HuH-7 (cell line): ENCODE measurements at regions not wholly inside any gene's neighbourhood (a gene's known extent, or its start where the extent isn't known, plus 50 kb on each side); places are given as distances from the start of the nearest gene placed in this dataset.

Source experiments
- DNase-seq: peaks from one replicate; pipeline ENCODE4 v3.0.0; 2011; ENCODE audit warnings: low spot score

DNA sequence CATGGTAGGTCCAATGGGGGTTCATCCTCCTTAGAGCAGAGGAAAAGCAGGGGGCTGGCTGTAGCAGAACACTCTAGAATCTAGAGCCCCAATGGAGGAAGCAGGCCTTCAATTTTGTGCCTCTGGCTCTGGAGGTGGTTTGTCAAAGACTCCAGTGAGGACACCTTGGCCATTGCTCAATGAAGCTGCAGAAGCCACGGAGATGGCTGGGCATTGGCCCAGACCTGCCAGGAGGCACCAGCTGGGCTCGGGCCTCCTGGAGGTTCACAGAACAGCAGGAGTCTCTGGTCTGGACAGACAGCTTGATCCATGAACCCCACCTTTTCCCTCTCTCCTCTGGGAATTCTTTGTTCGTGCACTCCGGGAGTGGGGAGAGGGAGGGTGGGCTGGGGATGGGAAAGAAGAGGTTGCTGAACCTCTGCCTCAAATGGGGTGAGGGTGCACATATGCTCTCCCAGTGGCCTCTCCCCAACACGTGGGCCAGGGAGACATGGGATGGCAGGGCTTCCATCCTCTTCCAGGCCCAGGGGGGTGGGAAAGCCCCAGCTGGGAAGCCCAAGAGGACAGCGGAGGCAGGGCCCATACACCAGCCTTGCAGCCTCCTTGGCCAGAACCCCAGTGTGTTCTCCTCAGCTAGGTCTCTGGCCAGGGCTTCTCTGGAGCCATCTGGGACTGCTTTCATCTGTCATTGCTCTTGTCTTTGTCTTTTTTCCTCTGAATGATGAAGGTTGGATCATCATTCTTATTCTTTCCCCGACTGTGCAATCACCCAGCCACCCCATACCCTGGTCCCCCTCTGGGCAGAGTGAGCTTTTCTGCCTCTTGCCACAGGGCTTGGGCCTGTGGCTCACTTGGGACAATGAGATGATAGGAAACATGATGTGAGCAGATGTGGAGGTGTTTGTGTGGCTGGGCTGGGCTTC lies 1019.4 kb downstream of the BRD1 start:
- DNase-seq = no peak

DNA sequence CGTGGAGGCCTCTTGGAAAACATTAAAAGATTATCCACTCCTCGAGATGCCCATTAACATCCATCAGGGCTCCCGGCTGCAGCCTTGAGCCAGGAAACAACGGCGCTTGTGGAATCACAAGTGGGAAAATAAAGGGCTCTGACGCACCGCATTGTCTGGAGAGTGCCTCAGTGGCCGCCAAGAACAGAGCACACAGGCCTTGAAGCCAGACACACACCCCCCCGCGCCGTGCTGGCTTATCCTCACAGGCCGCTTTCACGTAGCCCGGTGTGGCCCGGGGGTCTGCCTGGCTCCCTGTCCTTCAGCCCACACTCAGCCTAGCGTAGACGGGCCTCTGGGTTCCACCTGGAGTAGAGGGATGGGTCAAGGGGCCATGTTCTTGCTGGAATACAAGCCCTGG lies 1020.5 kb downstream of the BRD1 start:
- DNase-seq = no peak

DNA sequence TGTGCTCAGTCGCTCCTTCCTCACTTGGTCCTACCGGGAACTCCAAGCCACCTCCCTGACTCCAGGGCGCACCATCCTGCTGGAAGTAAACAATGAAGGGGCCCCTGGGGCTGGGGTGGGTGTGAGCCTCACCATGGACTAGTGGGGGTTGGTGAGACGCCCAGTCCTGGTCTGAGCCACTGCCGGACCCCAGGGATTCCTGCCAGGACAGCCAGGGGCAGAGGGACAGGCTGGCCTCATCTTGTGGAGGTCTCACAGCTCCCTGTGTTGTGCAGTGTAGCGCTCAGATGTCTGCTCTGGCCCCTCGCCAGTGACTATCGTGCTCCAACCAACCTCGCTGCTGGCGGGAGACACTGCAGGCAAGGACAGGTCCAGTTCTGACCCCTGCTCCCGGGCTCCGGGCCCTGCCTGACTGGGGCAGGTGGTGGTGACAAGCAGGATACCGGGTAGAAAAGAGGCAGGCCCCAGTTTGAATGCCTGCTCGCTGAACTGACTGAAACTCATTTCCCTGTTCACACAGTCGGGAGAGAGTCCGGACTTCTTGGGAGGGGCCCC lies 1021.4 kb downstream of the BRD1 start:
- no peak for DNase-seq

DNA sequence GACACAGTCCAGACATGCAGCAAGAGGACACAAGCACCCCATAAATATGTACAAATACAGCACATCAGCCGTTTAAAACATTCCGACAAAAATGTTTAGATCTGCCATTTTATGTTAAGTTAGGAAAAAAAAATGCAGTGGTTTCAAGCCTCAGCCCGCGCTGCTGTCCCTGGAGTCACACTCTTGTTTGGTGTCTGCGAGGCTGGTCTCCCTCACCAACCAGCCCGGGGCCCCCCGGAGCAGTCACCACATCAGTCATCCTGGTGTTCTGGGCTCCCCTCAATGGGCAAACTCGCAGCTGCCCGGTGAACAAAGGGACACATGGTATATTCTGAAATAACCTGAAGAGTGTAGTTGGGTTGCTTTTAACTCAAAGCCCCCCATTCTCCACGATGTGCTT lies 1022.2 kb downstream of the BRD1 start:
- no peak for DNase-seq

DNA sequence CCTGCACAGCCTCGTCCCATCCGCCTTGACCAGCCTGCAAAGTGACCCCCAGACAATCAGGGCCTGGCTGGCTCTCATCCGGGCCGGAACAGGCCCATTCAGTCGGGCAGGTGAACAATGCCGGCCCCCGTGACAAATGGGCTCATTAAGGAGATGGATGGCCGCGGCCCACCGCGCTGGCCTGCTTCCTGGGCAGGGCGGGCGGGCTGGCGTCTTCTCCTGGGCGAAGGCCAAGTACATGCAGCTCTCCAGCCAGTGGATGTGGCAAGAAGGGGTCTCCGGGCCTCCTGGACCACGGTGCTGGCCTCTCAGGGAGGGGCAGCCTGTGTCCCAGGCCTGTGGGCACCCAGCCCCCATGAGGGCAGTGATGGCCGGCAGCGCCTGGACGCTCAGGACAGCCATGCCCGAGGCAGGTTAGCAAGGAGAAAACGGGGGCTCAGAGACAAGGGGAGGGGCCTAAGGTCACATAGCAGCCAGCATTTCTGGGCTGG lies 1022.8 kb downstream of the BRD1 start:
- DNase-seq = no peak

DNA sequence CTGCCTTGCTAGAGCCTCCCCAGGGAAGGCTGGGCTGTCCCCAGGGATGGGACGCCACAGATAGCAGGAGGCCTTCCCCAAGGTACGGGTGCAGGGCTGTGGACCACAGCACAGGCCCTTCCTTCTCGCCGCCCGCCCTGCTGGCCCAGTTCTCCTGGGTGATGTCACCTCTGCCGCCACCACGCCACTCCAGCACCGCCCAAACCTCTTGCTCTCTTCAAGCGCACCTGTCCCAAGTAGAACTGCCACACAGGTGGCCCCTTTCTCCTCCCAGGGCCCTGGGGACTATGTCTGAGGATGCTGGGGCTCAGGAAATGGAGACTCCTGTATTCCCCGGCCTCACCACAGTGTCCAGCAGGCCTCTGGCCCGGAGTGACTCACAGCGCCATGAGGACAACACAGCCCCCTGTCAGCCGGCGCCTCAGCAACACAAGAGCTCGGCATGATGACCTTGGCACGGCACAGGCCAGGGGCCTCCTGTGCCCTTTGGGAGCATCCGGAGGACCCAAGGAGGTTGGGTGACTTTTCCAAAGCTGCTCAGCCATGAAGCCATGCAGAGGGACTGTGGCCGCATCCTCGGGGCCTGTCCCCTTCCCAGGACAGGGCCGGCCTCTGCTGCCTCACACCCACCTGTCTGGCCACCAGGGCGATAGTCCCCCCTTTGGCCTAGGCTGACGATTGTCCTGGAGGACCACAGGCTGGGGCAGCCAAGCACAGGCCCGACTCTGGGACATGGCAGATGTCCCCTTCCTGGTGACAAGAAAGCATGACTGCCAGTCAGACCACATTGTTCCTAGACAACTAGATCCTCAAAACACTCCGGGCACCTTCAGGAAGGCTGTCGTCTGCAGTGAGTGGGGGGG lies 1023.5 kb downstream of the BRD1 start:
- DNase-seq = no peak

DNA sequence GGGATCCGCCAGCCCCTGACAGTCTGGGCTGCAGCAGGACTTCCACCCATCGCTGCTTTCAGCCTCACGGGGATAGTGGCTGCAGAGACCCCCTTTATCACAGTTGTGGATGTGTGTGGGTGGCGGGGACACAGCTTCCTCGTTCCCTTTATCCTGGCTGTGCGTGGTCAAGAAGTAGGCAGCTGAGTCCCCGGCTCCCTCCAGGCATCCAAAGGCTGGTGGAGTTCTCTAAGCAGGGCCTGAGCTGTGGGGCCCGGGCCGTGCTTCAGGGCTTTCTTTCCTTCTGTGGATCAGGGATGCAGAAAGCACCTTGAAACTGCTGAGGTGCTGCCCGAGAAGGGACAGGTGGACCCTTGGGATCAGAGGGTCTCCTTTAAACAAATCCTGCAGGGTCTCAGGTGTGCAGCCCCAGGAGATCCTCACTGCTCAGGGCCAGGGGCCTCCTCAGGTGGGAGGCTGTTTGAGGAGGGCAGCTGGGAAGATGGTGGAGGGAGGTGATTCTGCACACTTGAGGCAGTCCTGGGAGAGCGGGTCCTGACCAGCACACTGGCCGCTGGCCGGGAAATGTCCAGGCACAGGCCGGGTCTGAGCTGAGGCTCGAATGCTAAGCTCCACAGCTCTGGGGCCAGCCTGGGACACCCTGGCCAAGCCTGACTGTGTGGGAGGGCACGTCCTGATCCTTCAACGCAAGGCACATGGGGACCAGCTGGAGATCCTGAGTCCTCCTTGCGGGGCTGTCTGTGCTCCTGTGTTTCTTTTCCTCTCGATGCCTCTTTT lies 1024.3 kb downstream of the BRD1 start:
- no peak for DNase-seq

DNA sequence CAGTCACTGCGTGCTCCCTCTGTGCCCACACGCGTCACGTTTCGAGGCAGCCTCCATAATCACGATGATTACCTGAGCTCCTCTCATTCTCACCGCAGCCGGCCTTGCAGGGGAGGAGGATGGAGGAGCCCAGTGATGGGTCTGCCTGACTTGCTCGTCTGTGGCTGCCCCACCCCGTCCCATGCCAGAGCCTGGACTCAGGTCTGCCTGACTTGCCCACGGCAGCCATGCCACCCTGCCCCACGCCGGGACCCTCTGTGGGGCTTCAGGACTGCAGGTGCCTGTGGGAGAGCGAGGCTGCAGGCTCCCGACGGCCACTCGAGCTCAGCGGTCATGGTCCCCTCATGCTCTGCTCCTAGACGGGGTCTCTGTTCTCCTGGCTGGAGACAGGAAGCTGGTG lies 1025.1 kb downstream of the BRD1 start:
- no peak for DNase-seq

DNA sequence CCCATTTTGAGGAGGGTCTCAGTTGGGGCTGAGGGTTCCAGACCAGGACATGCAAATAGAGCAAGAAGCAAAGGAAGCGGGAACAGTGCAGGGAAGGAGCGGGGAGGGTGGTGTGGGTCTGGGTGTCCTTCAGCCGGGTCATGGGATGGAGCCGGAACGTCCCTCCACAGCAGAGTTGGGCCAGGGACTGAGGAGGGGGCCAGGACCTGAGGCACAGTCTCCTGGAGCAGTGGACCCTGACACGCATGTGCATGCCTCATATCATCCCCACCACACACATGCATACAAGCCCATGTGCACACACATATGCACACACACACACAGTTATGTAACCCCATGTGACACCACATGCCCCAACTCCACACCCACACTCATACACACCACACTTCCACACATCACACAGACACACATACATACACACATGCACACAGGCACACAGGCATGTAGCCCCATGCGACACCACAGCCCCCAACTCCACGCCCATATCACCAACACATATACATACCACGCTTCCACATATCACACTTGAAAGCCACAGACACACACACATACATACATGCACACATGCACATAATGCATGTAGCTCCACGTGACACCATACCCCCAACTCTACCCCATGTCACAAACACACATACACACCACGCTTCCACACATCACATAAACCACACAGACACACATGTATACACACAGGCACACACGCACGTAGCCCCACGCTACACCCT lies 1026.6 kb downstream of the BRD1 start:
- no peak for DNase-seq

DNA sequence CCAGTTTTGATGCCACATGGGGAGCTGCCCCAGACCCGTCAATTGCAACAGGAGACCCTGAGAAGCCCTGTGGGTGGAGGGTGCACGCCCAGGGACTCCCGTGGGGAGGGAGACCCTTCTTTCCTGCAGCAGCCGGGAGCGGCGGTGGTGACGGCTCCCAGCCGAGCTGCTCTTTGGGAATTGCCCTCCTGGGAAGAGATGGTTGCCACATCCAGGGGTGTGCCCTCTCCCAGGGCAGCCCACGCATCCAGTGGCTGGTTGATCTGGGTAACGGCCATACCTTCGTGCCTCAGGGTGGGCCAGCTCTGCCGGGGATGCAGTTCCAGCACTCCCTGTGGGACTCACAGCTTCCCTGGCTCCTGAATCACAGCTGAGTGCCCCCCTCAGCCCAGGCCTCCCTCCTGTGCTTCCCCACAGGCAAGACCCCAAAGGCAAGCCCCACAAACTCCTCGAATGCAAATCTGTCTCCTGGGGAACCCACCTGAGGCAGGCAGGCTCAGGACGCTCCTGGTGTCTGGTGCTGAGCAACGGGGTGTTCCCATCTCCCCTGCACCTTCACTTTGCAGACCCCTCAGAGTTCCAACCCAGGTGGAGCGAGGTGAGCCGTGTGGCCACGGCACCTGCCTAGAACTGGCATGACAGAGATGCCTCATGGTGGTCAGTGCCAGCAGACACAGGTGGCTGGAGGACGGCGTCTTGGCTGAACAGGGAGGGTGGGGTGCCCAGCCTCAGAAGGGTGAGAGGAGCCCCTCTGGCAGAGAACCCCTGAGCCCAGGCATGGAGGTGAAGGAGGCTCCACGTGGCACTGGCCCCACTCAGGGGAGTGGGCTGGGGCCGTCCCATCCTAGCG lies 1027.4 kb downstream of the BRD1 start:
- no peak for DNase-seq

DNA sequence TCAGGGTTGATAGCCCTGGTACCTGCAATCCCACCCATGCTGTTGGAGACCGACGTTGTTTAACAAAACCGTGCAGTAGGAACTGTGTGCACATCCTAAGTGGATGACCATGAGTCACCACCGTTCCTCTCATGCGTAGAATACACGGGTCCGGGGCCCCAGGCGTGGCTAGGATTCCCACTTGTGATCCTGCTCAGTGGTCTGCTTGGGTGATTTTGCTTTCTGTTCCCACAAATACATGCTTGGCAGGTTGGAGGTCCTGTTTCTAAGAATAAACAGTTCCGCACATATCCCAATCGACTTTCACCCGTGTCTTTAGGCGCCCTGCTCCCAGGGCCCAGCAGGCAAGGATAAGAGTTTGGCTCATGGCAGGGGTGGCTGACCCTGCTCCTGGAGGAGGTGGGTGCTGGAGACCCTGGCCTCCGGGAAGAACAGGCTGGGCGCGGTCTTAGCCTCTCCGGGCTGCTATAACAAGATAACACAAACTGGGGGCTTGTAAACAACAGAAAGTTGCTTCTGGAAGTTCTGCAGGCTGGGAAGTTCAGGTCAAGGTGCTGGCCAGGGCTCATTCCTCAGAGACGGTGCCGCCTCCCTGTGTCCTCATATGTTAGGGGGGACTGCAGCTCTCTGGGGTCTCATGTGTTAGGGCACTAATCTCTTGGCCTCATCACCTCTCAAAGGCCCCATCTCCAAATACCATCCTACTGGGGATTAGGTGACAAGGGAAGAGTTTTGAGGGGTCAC lies 1028.3 kb downstream of the BRD1 start:
- no peak for DNase-seq

DNA sequence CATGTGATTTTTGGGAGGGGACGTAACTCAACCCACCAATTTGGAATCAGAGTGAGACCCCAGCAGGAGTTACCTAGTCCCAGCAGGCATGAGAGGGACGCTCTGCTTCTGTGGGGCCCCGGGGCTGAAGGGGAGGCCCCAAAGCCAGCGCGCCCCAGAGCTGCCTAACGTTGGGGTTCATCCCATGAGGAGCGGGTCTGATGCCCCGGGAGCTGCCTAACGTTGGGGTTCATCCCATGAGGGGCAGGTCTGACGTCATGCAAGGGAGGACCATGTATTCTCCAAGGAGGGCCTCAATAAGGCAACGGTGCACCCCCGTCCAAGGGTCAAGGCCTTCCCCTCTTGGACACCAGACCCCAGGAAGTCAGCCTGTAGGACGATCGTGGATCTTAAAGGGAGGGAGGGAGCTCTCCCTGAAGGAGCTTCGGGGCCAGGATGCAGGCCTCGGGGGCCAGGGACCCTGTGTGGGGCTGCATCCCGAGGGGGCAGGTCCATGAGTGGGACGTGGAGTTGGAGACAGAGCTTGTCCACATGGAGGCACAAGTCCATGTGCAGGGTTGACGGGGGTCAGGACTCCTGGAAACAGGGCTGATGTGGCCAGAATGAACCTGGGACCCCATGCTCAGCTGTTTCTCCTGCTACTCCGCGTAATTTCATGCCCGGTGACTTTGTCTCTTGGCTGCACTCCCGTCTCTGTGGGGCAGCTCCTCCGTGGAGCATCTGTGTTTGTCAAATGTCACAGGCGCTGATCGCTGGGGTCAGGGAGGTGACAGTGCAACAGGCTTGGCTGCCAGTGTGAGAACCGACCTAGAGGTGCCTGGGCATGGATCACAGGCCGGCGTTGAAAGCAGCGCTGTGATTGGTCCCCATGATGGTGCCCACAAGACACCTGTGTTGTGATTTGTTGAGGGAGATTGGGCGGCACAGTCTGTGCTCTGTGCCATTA lies 1029.1 kb downstream of the BRD1 start:
- DNase-seq = no peak

DNA sequence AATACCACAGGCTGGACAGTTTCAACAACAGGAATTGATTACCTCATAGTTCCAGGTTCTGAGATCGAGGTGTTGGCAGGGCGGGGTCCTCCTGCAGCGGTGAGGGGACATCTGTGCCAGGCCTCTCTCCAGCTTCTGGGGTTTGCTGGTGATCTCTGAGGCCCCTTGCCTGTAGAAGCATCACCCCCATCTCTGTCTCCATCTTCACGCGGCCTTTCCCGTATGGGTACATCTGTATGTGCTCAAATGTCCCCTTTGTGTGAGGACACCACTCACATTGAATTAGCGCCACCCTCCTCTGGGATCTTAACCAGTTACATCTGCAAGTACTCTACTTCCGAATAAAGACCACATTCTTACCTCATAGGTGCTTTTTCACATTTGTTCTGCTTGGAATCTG lies 1029.9 kb downstream of the BRD1 start:
- DNase-seq = no peak

DNA sequence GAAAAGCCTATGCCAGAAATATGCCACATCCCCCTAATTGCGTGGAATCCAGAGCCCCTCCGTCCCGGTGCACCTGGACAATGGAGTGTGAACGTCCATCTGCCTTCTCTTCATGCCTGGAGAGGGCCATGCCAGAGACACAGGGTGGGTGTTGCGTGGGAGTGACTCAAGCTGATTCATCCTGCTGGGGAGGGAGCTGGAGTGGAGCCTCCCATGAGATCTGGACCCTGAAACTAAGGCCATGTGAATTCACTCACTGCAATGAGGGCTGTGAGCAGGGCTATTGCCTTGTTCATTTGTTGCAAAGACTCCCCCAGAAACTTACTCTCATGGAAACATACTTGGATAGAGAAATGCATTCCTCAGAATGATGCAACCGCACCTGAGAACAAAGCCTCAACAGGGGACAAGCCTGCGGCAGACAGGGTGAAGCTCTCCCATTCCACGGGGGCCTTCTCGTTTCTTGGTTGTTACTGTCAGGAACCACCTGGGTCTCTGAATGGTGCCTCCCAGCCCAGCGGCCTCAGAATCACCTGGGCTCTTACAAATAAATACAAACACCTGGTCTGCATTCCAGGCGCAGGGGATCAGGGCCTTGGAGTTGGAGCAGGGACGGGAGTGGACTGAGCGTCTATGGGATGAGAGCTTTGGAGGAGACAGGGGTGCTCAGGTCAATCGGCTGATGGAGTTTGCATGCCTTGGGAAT lies 1031.2 kb downstream of the BRD1 start:
- DNase-seq = no peak

DNA sequence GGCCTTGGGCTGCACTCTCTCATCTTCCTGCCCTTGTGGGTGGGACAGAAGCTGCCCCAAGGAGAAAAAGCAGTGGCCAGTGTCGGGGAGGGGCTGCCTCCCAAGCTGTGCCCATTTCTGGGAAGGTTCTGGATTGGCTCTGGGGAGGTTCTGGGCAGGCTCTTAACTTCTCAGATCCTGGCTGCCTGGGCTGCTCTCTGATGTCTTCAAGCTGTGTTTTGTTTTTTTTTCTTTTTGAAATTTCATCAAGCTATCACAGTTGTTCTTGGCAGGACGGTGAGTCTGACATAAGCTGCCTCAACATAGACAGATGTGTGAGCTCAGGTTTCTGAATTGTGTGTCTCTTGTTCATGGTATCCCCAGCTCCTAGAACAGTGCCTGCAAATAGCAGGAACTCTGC lies 1032.0 kb downstream of the BRD1 start:
- no peak for DNase-seq

DNA sequence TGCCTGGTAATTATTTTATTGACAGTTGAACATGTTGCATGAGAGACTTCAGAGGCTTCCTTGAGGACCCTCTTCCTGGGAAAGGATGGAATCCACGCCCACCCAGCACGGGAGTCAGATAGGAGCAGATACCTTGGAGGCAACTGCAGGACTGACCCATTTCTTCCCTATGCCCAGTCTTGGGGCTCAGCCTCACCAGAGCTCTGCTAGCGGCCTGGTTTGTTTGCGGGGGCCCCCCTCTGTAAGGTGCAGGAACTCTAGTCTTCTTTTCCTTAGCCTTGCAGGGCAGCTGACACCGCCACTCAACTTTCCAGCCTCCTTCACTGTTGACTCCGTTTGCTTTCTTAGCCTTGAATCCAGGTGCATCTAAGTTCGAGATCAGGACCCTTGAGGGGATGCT lies 1032.8 kb downstream of the BRD1 start:
- no peak for DNase-seq

DNA sequence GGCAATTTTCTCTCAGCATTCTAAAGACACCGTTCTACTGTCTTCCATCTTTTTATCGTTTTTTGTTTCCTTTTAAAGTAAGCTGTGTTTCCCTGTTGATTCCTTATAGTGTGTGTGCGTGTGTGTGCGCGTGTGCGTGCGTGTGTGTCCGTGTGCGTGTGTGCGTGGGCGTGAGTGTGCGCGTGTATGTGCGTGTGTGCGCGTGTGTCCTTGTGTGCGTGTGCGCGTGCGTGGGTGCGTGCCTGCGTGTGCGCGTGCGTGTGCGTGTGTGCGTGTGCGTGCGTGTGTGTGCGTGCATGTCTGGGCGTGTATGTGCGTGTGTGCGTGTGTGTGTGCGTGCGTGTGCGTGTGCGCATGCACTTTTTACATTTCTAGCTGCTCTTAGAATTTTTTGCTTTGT lies 1033.7 kb downstream of the BRD1 start:
- no peak for DNase-seq

DNA sequence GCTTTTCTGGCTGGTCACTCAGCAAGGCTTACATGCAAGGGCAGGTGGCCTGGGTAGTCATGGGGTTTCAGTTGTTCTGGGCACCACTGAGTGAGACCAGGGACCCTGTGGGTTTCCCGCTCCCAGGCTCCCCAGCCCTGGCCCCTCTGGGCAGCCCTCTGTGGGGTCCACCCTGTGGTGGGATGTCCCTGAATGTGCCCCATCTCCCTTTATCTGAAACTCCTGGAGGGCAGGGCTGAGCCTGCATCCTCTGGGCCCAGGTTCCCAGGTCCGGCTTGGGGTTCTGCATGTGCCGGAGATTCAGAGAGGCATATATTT lies 1041.0 kb downstream of the BRD1 start:
- no peak for DNase-seq
